ENCODE measurements at regions not wholly inside any gene's neighbourhood (a gene's known extent, or its start where the extent isn't known, plus 50 kb on each side); places are given as distances from the start of the nearest gene placed in this dataset.

GRCh38 chr2:134150760-134151159 lies 103.1 kb upstream of the MGAT5 start:
- H3K9ac ChIP-seq (ENCODE audit: low read depth in 1 of 2, low read length in 2 of 2), result no peak overlapping the region
- no peaks in the 10 kb centered on the region for H3K27me3 ChIP-seq (ENCODE audit: control insufficient read depth in 1 of 2, insufficient read depth in 2 of 2, low read length in 2 of 2)
- no peaks in the 10 kb centered on the region for H3K9me3 ChIP-seq (ENCODE audit: control insufficient read depth in 1 of 2, low read length in 2 of 2)
- H3K36me3 ChIP-seq (ENCODE audit: control insufficient read depth in 1 of 2, insufficient read depth in 2 of 2, low read length in 2 of 2), result peaks cover 0 to 11% of the 10 kb centered on the region in 2 donors
- H3K27ac ChIP-seq (ENCODE audit: low read depth, low read length), result no peak overlapping the region
- H3K4me1 ChIP-seq (ENCODE audit: control insufficient read depth in 1 of 2, insufficient read depth in 2 of 2, low read length in 2 of 2), result peaks cover 0 to 13% of the 10 kb centered on the region in 2 donors
- H3K4me3 ChIP-seq (ENCODE audit: low read depth in 1 of 2, low read length in 2 of 2), result no peak overlapping the region

GRCh38 chr2:134152045-134153010 lies 101.5 kb upstream of the MGAT5 start:
- Histone ChIP-seq H3K27ac (ENCODE audit: low read depth, low read length) (no peak overlapping the region), H3K4me1 (ENCODE audit: control insufficient read depth in 1 of 2, insufficient read depth in 2 of 2, low read length in 2 of 2) (peaks cover 0 to 8% of the 10 kb centered on the region in 2 donors), H3K9ac (ENCODE audit: low read depth in 1 of 2, low read length in 2 of 2) (no peak overlapping the region), H3K4me3 (ENCODE audit: low read depth in 1 of 2, low read length in 2 of 2) (no peak overlapping the region), H3K36me3 (ENCODE audit: control insufficient read depth in 1 of 2, insufficient read depth in 2 of 2, low read length in 2 of 2) (peaks cover 0 to 14% of the 10 kb centered on the region in 2 donors), H3K27me3 (ENCODE audit: control insufficient read depth in 1 of 2, insufficient read depth in 2 of 2, low read length in 2 of 2) (no peaks in the 10 kb centered on the region), H3K9me3 (ENCODE audit: control insufficient read depth in 1 of 2, low read length in 2 of 2) (no peaks in the 10 kb centered on the region)

- H3K27me3 ChIP-seq (ENCODE audit: control insufficient read depth in 1 of 2, insufficient read depth in 2 of 2, low read length in 2 of 2), result no peaks in the 10 kb centered on the region
- H3K4me1 ChIP-seq (ENCODE audit: control insufficient read depth in 1 of 2, insufficient read depth in 2 of 2, low read length in 2 of 2), result peaks cover 0 to 8% of the 10 kb centered on the region in 2 donors
- peaks cover 0 to 14% of the 10 kb centered on the region in 2 donors for H3K36me3 ChIP-seq (ENCODE audit: control insufficient read depth in 1 of 2, insufficient read depth in 2 of 2, low read length in 2 of 2)
- no peaks in the 10 kb centered on the region for H3K9me3 ChIP-seq (ENCODE audit: control insufficient read depth in 1 of 2, low read length in 2 of 2)
- no peak overlapping the region for H3K9ac ChIP-seq (ENCODE audit: low read depth in 1 of 2, low read length in 2 of 2)
- no peak overlapping the region for H3K4me3 ChIP-seq (ENCODE audit: low read depth in 1 of 2, low read length in 2 of 2)
- H3K27ac ChIP-seq (ENCODE audit: low read depth, low read length), result no peak overlapping the region
Measured at GRCh38 chr2:134153294-134153880, 100.5 kb upstream of the MGAT5 start.

GRCh38 chr2:134154246-134154645 lies 99.6 kb upstream of the MGAT5 start:
- Histone ChIP-seq H3K9me3 (ENCODE audit: control insufficient read depth in 1 of 2, low read length in 2 of 2) (no peaks in the 10 kb centered on the region), H3K27me3 (ENCODE audit: control insufficient read depth in 1 of 2, insufficient read depth in 2 of 2, low read length in 2 of 2) (no peaks in the 10 kb centered on the region), H3K36me3 (ENCODE audit: control insufficient read depth in 1 of 2, insufficient read depth in 2 of 2, low read length in 2 of 2) (peaks cover 0 to 14% of the 10 kb centered on the region in 2 donors), H3K4me1 (ENCODE audit: control insufficient read depth in 1 of 2, insufficient read depth in 2 of 2, low read length in 2 of 2) (peaks cover 0 to 8% of the 10 kb centered on the region in 2 donors), H3K27ac (ENCODE audit: low read depth, low read length) (no peak overlapping the region), H3K9ac (ENCODE audit: low read depth in 1 of 2, low read length in 2 of 2) (no peak overlapping the region), H3K4me3 (ENCODE audit: low read depth in 1 of 2, low read length in 2 of 2) (no peak overlapping the region)

GRCh38 chr2:134155134-134155533 lies 98.7 kb upstream of the MGAT5 start:
- H3K4me1 ChIP-seq (ENCODE audit: control insufficient read depth in 1 of 2, insufficient read depth in 2 of 2, low read length in 2 of 2), result peaks cover 0 to 8% of the 10 kb centered on the region in 2 donors
- no peaks in the 10 kb centered on the region for H3K27me3 ChIP-seq (ENCODE audit: control insufficient read depth in 1 of 2, insufficient read depth in 2 of 2, low read length in 2 of 2)
- H3K9me3 ChIP-seq (ENCODE audit: control insufficient read depth in 1 of 2, low read length in 2 of 2), result no peaks in the 10 kb centered on the region
- no peak overlapping the region for H3K9ac ChIP-seq (ENCODE audit: low read depth in 1 of 2, low read length in 2 of 2)
- H3K27ac ChIP-seq (ENCODE audit: low read depth, low read length), result no peak overlapping the region
- H3K4me3 ChIP-seq (ENCODE audit: low read depth in 1 of 2, low read length in 2 of 2), result no peak overlapping the region
- H3K36me3 ChIP-seq (ENCODE audit: control insufficient read depth in 1 of 2, insufficient read depth in 2 of 2, low read length in 2 of 2), result peaks cover 0 to 14% of the 10 kb centered on the region in 2 donors

- Histone ChIP-seq H3K4me1 (ENCODE audit: control insufficient read depth in 1 of 2, insufficient read depth in 2 of 2, low read length in 2 of 2) (peaks cover 13 to 22% of the 10 kb centered on the region in 2 donors), H3K36me3 (ENCODE audit: control insufficient read depth in 1 of 2, insufficient read depth in 2 of 2, low read length in 2 of 2) (peaks cover 0 to 3% of the 10 kb centered on the region in 2 donors), H3K9ac (ENCODE audit: low read depth in 1 of 2, low read length in 2 of 2) (no peak overlapping the region), H3K27me3 (ENCODE audit: control insufficient read depth in 1 of 2, insufficient read depth in 2 of 2, low read length in 2 of 2) (no peaks in the 10 kb centered on the region), H3K27ac (ENCODE audit: low read depth, low read length) (no peak overlapping the region), H3K9me3 (ENCODE audit: control insufficient read depth in 1 of 2, low read length in 2 of 2) (no peaks in the 10 kb centered on the region), H3K4me3 (ENCODE audit: low read depth in 1 of 2, low read length in 2 of 2) (no peak overlapping the region)
Measured at GRCh38 chr2:134158295-134158694, 95.6 kb upstream of the MGAT5 start.

GRCh38 chr2:134161170-134161547 lies 92.7 kb upstream of the MGAT5 start:
- Histone ChIP-seq H3K9me3 (ENCODE audit: control insufficient read depth in 1 of 2, low read length in 2 of 2) (no peaks in the 10 kb centered on the region), H3K4me3 (ENCODE audit: low read depth in 1 of 2, low read length in 2 of 2) (no peak overlapping the region), H3K27ac (ENCODE audit: low read depth, low read length) (no peak overlapping the region), H3K27me3 (ENCODE audit: control insufficient read depth in 1 of 2, insufficient read depth in 2 of 2, low read length in 2 of 2) (no peaks in the 10 kb centered on the region), H3K4me1 (ENCODE audit: control insufficient read depth in 1 of 2, insufficient read depth in 2 of 2, low read length in 2 of 2) (peaks cover 13 to 14% of the 10 kb centered on the region in 2 donors), H3K36me3 (ENCODE audit: control insufficient read depth in 1 of 2, insufficient read depth in 2 of 2, low read length in 2 of 2) (peaks cover 0 to 3% of the 10 kb centered on the region in 2 donors), H3K9ac (ENCODE audit: low read depth in 1 of 2, low read length in 2 of 2) (no peak overlapping the region)

- Histone ChIP-seq H3K9me3 (ENCODE audit: control insufficient read depth in 1 of 2, low read length in 2 of 2) (no peaks in the 10 kb centered on the region), H3K27me3 (ENCODE audit: control insufficient read depth in 1 of 2, insufficient read depth in 2 of 2, low read length in 2 of 2) (no peaks in the 10 kb centered on the region), H3K36me3 (ENCODE audit: control insufficient read depth in 1 of 2, insufficient read depth in 2 of 2, low read length in 2 of 2) (no peaks in the 10 kb centered on the region), H3K27ac (ENCODE audit: low read depth, low read length) (no peak overlapping the region), H3K4me3 (ENCODE audit: low read depth in 1 of 2, low read length in 2 of 2) (no peak overlapping the region), H3K9ac (ENCODE audit: low read depth in 1 of 2, low read length in 2 of 2) (no peak overlapping the region), H3K4me1 (ENCODE audit: control insufficient read depth in 1 of 2, insufficient read depth in 2 of 2, low read length in 2 of 2) (peaks cover 13 to 14% of the 10 kb centered on the region in 2 donors)
Measured at GRCh38 chr2:134163336-134163735, 90.5 kb upstream of the MGAT5 start.

- H3K4me1 ChIP-seq (ENCODE audit: control insufficient read depth in 1 of 2, insufficient read depth in 2 of 2, low read length in 2 of 2), result peaks cover 13 to 14% of the 10 kb centered on the region in 2 donors
- H3K9me3 ChIP-seq (ENCODE audit: control insufficient read depth in 1 of 2, low read length in 2 of 2), result no peaks in the 10 kb centered on the region
- no peaks in the 10 kb centered on the region for H3K36me3 ChIP-seq (ENCODE audit: control insufficient read depth in 1 of 2, insufficient read depth in 2 of 2, low read length in 2 of 2)
- H3K27ac ChIP-seq (ENCODE audit: low read depth, low read length), result no peak overlapping the region
- H3K27me3 ChIP-seq (ENCODE audit: control insufficient read depth in 1 of 2, insufficient read depth in 2 of 2, low read length in 2 of 2), result no peaks in the 10 kb centered on the region
- H3K4me3 ChIP-seq (ENCODE audit: low read depth in 1 of 2, low read length in 2 of 2), result no peak overlapping the region
- no peak overlapping the region for H3K9ac ChIP-seq (ENCODE audit: low read depth in 1 of 2, low read length in 2 of 2)
Measured at GRCh38 chr2:134164306-134164705, 89.6 kb upstream of the MGAT5 start.

- Histone ChIP-seq H3K4me1 (ENCODE audit: control insufficient read depth in 1 of 2, insufficient read depth in 2 of 2, low read length in 2 of 2) (peaks cover 0 to 7% of the 10 kb centered on the region in 2 donors), H3K27ac (ENCODE audit: low read depth, low read length) (no peak overlapping the region), H3K9ac (ENCODE audit: low read depth in 1 of 2, low read length in 2 of 2) (no peak overlapping the region), H3K36me3 (ENCODE audit: control insufficient read depth in 1 of 2, insufficient read depth in 2 of 2, low read length in 2 of 2) (no peaks in the 10 kb centered on the region), H3K27me3 (ENCODE audit: control insufficient read depth in 1 of 2, insufficient read depth in 2 of 2, low read length in 2 of 2) (no peaks in the 10 kb centered on the region), H3K9me3 (ENCODE audit: control insufficient read depth in 1 of 2, low read length in 2 of 2) (no peaks in the 10 kb centered on the region), H3K4me3 (ENCODE audit: low read depth in 1 of 2, low read length in 2 of 2) (no peak overlapping the region)
Measured at GRCh38 chr2:134167015-134167414, 86.9 kb upstream of the MGAT5 start.

All from duodenal mucosa (tissue), 2 donors.